CD4-positive, alpha-beta T cell treated with Interleukin-21 for 1 hour (primary cell): ENCODE measurements at regions not wholly inside any gene's neighbourhood (a gene's known extent, or its start where the extent isn't known, plus 50 kb on each side); places are given as distances from the start of the nearest gene placed in this dataset.

Experiments used
- DNase-seq: peaks from one replicate; pipeline ENCODE4 v3.0.0-alpha.2; 2020

DNA sequence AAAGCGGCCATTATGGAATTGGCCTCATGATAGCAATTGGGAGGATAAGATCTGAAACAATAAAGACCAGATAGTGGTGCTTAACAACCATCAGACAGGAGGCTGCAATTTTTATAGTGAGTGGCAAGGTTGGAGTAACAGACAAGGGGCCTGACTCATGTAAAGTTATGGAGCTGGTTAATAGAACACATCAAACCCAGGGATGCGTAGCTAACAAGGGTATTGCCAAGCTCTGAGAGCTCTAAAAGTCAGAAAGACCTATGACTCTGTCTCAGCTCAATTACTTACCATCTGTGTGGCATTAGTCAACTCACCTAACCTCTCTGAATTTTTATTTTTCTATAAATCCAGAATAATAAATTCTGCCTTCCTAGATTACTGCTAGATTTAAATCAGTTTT is 1731.5 kb upstream of the FLRT2 start:
- DNase-seq: no peak

- no peak for DNase-seq
Measured at GRCh38 chr14:83799233-83799632, 1730.7 kb upstream of the FLRT2 start.

- DNase-seq: no peak
Measured at GRCh38 chr14:83814896-83815295, 1715.0 kb upstream of the FLRT2 start.

DNA sequence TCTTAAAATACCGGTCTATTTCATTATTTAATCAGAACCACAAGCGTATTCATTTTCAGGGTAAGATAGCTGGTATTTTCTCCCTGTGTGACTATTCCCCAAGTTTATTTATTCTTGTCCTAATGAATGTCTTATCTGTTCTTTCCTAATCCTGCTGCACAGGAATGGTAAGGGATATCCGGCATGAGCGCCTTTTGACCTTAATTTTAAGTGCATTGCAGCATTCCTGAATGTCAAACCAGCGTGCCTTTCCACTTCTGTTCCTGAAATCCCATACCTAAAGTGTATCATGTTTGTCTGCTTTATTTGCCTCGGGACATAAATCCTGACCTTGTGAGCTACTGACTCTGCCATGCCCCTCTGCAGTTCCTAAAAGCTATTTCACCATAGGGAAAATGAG is 1713.2 kb upstream of the FLRT2 start:
- DNase-seq: no peak

- no peak for DNase-seq
Measured at GRCh38 chr14:83825843-83826242, 1704.1 kb upstream of the FLRT2 start.

DNA sequence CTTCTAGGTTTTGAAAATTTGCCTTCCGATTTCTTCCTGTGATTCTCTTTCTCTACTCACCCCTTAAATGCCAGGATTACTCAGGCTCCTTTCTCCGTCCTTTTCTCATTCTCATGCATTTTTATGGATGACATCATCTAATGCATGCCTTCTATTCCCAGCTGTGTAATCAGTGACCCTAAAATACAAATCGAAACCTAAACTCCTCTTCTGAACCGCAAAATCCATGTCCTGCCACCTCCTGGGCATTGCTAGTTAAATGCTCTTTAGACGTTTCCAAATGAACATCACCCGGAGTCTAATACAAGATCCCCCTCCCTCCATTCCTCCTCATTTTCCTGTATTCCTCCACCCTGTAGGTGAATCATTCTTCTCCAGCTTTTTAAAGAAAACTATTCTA is 1703.1 kb upstream of the FLRT2 start:
- DNase-seq: no peak

DNA sequence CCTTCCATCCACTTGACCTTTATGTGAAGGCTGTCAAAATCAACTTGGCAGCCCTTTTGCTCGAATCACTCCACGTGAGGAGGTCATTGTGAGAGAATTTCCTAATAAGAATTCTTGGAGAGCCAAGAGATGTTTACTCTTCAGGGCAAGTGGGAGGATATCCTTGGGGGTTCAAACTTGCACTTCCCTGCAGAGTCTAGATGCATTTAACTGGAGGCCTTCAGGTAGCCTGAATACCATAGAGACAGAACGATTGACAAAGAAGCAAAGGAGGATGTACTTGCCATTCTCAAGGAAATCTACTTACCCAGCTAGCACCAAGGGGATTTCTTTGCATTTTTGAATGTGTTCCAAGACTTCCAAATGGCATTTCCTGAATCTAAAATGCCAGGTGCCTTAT is 1702.6 kb upstream of the FLRT2 start:
- no peak for DNase-seq

DNA sequence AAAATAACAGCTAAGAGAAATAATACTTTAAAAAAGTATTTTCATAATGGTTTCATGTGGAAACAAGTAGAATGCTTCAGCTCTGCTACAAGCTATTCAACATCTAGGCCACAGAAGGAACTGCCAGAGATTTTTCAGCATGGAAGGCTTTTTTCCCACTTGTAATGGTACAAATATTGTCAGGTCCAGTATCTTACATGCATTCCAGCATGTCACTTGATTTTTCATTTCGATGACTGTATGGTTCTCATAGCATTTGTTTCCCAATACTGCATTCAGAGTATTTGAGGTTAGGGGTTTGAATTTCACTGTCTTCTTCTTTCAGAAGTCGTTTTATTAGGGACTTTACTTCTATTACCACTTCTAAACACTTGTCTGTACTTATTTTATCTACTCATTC is 1701.5 kb upstream of the FLRT2 start:
- DNase-seq: no peak

DNA sequence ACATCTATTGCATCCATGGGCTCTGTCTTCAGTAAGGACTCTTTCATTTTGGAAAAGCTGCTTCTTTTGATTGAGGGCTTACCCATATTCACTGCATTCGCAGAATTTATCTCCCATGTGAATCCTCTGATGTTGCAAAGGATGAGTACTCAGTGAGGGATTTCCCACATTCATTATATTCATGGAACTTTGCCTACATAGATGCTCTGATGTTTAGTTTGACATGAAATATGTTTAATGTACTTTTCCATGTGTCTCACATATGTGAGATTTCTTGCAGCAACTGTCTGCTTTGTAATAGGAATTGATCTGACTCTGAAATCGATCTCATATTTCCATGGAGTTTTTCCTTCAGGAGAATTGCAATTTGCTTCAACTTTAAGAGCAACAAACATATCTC is 1699.6 kb upstream of the FLRT2 start:
- no peak for DNase-seq

DNA sequence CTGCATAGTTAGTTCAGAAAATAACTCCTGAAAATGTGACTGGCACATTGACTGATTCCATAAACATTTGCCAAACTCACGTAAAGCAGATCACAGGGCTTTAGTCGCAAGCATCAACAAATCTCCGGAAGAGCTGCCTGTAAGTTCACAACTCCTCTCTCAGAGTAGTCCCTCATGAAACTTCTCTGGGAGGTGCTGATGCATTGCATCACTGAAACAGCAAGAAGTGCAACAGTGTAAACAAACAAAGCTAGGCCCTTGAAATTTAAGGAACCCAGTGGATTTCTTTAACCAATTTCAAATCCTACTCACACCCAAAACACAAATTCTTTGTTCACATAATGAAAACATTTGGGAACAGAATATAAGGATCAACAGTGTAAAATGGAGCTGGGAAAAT is 1691.7 kb upstream of the FLRT2 start:
- DNase-seq: no peak

- no peak for DNase-seq
Measured at GRCh38 chr14:83842547-83842946, 1687.4 kb upstream of the FLRT2 start.

- no peak for DNase-seq
Measured at GRCh38 chr14:83847102-83847501, 1682.8 kb upstream of the FLRT2 start.

DNA sequence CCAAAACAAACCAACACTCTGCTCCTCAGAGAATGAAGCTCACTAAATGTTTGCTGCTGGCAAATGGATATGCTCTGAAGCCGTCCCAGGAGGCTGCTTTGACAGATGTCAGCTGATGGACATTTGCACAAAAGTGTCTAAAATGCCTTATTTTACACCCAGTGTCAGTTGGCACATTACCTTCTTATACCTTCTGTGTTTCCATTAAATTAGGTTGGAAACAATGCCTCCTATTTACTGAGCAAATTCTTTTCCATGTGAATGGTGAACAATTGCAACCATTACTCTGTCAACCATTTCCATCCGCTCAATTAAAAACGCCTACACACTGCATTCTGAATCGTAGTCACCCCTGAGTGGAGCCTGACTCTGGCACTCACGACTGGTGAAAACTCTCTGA is 1679.9 kb upstream of the FLRT2 start:
- DNase-seq: no peak

DNA sequence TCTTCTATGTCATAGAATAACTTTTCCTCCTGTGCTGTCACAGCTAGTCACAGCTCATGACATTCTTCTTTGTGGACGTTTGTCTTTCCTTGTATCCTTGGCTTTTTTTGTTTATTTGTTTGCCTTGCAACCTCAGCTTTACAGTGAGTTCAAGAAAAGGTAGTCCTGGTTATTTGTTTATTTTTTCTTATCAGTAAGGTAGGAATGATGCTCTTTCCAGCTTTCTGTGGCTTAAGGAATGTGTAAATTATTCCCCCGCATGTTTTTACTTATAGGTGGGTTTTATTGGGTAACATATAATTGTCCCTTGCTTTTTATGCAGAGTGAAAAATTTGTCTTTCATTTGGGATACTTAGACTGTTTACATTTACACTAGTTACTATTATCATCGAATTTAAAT is 1673.6 kb upstream of the FLRT2 start:
- no peak for DNase-seq

- no peak for DNase-seq
Measured at GRCh38 chr14:83860631-83861155, 1669.3 kb upstream of the FLRT2 start.

- no peak for DNase-seq
Measured at GRCh38 chr14:83863042-83863774, 1666.7 kb upstream of the FLRT2 start.

- no peak for DNase-seq
Measured at GRCh38 chr14:83864106-83864505, 1665.8 kb upstream of the FLRT2 start.

- DNase-seq: no peak
Measured at GRCh38 chr14:83867566-83868225, 1662.2 kb upstream of the FLRT2 start.

- no peak for DNase-seq
Measured at GRCh38 chr14:83870546-83871270, 1659.2 kb upstream of the FLRT2 start.

- DNase-seq: no peak
Measured at GRCh38 chr14:83873669-83874068, 1656.3 kb upstream of the FLRT2 start.

GRCh38 chr14:83874662-83875061 is 1655.3 kb upstream of the FLRT2 start:
- no peak for DNase-seq

- DNase-seq: no peak
Measured at GRCh38 chr14:83883732-83884131, 1646.2 kb upstream of the FLRT2 start.

- no peak for DNase-seq
Measured at GRCh38 chr14:83885837-83886293, 1644.1 kb upstream of the FLRT2 start.

DNA sequence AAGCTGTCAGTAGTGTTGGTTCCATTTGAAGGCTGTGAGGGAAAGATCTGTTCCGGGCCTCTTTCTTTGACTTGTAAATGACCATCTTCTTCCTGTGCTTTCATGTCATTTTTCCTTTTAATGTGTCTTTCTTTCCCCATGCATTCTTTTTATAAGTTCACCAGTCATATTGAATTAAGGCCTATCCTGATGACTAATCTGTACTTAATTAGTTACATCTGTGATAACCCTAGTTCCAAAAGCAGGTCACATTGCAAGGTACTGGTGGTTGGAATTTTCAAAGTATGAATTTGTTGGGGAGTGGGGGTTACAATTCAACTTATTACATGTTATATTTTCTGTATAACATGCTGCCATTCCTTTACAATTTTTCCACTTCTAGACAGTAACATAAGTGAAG is 1642.1 kb upstream of the FLRT2 start:
- no peak for DNase-seq
